SK-N-SH (cell line): ENCODE measurements at regions not wholly inside any gene's neighbourhood (a gene's known extent, or its start where the extent isn't known, plus 50 kb on each side); places are given as distances from the start of the nearest gene placed in this dataset.

Experiments used
- CTCF ChIA-PET: fragments of 300-600, 350-600 bp; formaldehyde crosslinking; extraction: SDS; loops from one replicate; lab custom pipeline; 2021; lab: Yijun Ruan, JAX
- POLR2A ChIA-PET: fragments of 350-600 bp; sonication (Branson Sonifier 250); formaldehyde crosslinking; extraction: SDS; loops from one replicate; lab custom pipeline; 2020; ENCODE audit warnings: antibody characterized with exemption, inconsistent platforms; lab: Yijun Ruan, JAX
- DNase-seq: peaks from one replicate; pipeline ENCODE4 v3.0.0; 2012
- H2AFZ ChIP-seq: fragments of 200-600 bp; sonication (generic); 2 replicates; pipeline ENCODE4 v1.8.1; 2016; ENCODE audit warnings: antibody characterized with exemption, mild to moderate bottlenecking, low read depth
- H3F3A ChIP-seq: fragments of 200-600 bp; sonication (generic); replicated peaks from 2 replicates; pipeline ENCODE3; 2016; ENCODE audit warnings: antibody characterized with exemption, mild to moderate bottlenecking; ENCODE audit not compliant: insufficient read depth
- H3K27ac ChIP-seq, 2 experiments: fragments of 200-500 bp in 1 of 2; fragments of 200-600 bp in 1 of 2; sonication (Bioruptor generic) in 1 of 2; sonication (generic), shearing (Covaris generic) in 1 of 2; 2 replicates each; pipeline versions ENCODE4 v1.5.1 to v1.6.1; 2014 to 2016; ENCODE audit warnings: low read depth in 2 of 2, inconsistent platforms in 1 of 2, low read length in 1 of 2, mild to moderate bottlenecking in 1 of 2, mixed read lengths in 1 of 2
- H3K27me3 ChIP-seq: fragments of 200-600 bp; sonication (generic), shearing (Covaris generic); 2 replicates; pipeline ENCODE4 v1.6.1; 2016; ENCODE audit warnings: mixed run types; ENCODE audit not compliant: insufficient read depth
- H3K36me3 ChIP-seq, 2 experiments: fragments of 200-500 bp in 1 of 2; fragments of 200-600 bp in 1 of 2; sonication (Bioruptor generic) in 1 of 2; sonication (generic) in 1 of 2; replicated peaks in 1 of 2; 2 replicates each; pipeline versions ENCODE3 to v1.5.1; 2014 to 2016; ENCODE audit warnings: low read length in 1 of 2, mild to moderate bottlenecking in 1 of 2; ENCODE audit not compliant: insufficient read depth in 2 of 2, control insufficient read depth in 1 of 2
- H3K4me1 ChIP-seq, 2 experiments: fragments of 200-500 bp in 1 of 2; fragments of 200-600 bp in 1 of 2; sonication (Bioruptor generic) in 1 of 2; sonication (generic), shearing (Covaris generic) in 1 of 2; 2 replicates each; pipeline versions ENCODE4 v1.5.1 to v1.6.1; 2014 to 2016; ENCODE audit warnings: low read depth in 1 of 2, low read length in 1 of 2, mixed run types in 1 of 2; ENCODE audit not compliant: insufficient read depth in 2 of 2, control insufficient read depth in 1 of 2
- H3K4me2 ChIP-seq: fragments of 200-600 bp; sonication (generic), shearing (Covaris generic); 2 replicates; pipeline ENCODE4 v1.6.1; 2017; ENCODE audit warnings: mixed run types
- H3K4me3 ChIP-seq, 2 experiments: fragments of 200-500 bp in 1 of 2; fragments of 200-600 bp in 1 of 2; sonication (Bioruptor generic) in 1 of 2; sonication (generic), shearing (Covaris generic) in 1 of 2; 2 replicates each; pipeline versions ENCODE4 v1.5.1 to v1.8.1; 2014 to 2016; ENCODE audit warnings: low read depth in 2 of 2, inconsistent platforms in 1 of 2, low read length in 1 of 2, mild to moderate bottlenecking in 1 of 2, mixed read lengths in 1 of 2, moderate library complexity in 1 of 2
- H3K79me2 ChIP-seq: fragments of 200-600 bp; sonication (generic); 2 replicates; pipeline ENCODE4 v1.8.1; 2017; ENCODE audit warnings: mild to moderate bottlenecking; ENCODE audit not compliant: insufficient read depth
- H3K9ac ChIP-seq: fragments of 200-600 bp; sonication (generic); 2 replicates; pipeline ENCODE4 v1.6.1; 2017; ENCODE audit warnings: mixed run types
- H3K9me2 ChIP-seq: fragments of 200-600 bp; sonication (generic); 2 replicates; pipeline ENCODE4 v1.6.1; 2017; ENCODE audit warnings: mixed run types
- H3K9me3 ChIP-seq: fragments of 200-600 bp; sonication (generic); 2 replicates; pipeline ENCODE4 v1.6.1; 2017; ENCODE audit warnings: mixed run types, mild to moderate bottlenecking, moderate library complexity
- H4K20me1 ChIP-seq: fragments of 200-600 bp; sonication (generic); 2 replicates; pipeline ENCODE4 v1.6.1; 2017; ENCODE audit warnings: mild to moderate bottlenecking, mixed run types; ENCODE audit not compliant: insufficient read depth
- CTCF ChIP-seq: fragments of 200-600 bp; sonication (generic); IDR thresholded peaks from 2 replicates; pipeline ENCODE4 v1.6.1; 2017; ENCODE audit warnings: antibody characterized with exemption, mild to moderate bottlenecking, moderate library complexity
- FOXJ3 ChIP-seq: sonication (generic); formaldehyde crosslinking; IDR thresholded peaks from 2 replicates; pipeline ENCODE4 v1.5.1; 2020; ENCODE audit warnings: mild to moderate bottlenecking, missing genetic modification reagents
- GABPA ChIP-seq: IDR thresholded peaks from 2 replicates; pipeline ENCODE4 v1.4.0; 2012; ENCODE audit warnings: low read depth, mild to moderate bottlenecking
- GATA2 ChIP-seq: sonication (generic); formaldehyde crosslinking; IDR thresholded peaks from 2 replicates; pipeline ENCODE4 v1.5.0; 2020; ENCODE audit warnings: mild to moderate bottlenecking, missing genetic modification reagents
- IRF3 ChIP-seq: fragments of 150-350 bp; IDR thresholded peaks from 2 replicates; pipeline ENCODE4 v1.6.1; 2016; ENCODE audit warnings: mild to moderate bottlenecking, low read depth, low read length
- JUND ChIP-seq: IDR thresholded peaks from 2 replicates; pipeline ENCODE4 v1.4.0; 2012
- MXI1 ChIP-seq: IDR thresholded peaks from 2 replicates; pipeline ENCODE4 v1.6.1; 2012; ENCODE audit warnings: mild to moderate bottlenecking, low read depth, low read length, improper control_type of control experiment
- NFIC ChIP-seq: IDR thresholded peaks from 2 replicates; pipeline ENCODE4 v1.4.0; 2012; ENCODE audit warnings: borderline replicate concordance
- PBX3 ChIP-seq: IDR thresholded peaks from 2 replicates; pipeline ENCODE4; 2012
- POLR2AphosphoS5 ChIP-seq: IDR thresholded peaks from 2 replicates; pipeline ENCODE4 v1.6.1; 2012; ENCODE audit warnings: low read depth, low read length
- RAD21 ChIP-seq: IDR thresholded peaks from 2 replicates; pipeline ENCODE4 v1.6.1; 2012; ENCODE audit warnings: mild to moderate bottlenecking, low read length
- REST ChIP-seq: IDR thresholded peaks from 2 replicates; pipeline ENCODE4 v1.6.1; 2012; ENCODE audit warnings: mild to moderate bottlenecking, low read depth, low read length, moderate library complexity
- RFX5 ChIP-seq: IDR thresholded peaks from 2 replicates; pipeline ENCODE4 v1.6.1; 2012; ENCODE audit warnings: mild to moderate bottlenecking, improper control_type of control experiment, low read length
- RXRA ChIP-seq: IDR thresholded peaks from 2 replicates; pipeline ENCODE4 v1.4.0; 2012; ENCODE audit warnings: low read depth, mild to moderate bottlenecking, borderline replicate concordance
- SIN3A ChIP-seq: IDR thresholded peaks from 2 replicates; pipeline ENCODE4 v1.6.1; 2012; ENCODE audit warnings: low read depth, mild to moderate bottlenecking, low read length, moderate library complexity, borderline replicate concordance
- SMC3 ChIP-seq: IDR thresholded peaks from 2 replicates; pipeline ENCODE4 v1.6.1; 2012; ENCODE audit warnings: low read depth, low read length, improper control_type of control experiment
- TAF1 ChIP-seq: IDR thresholded peaks from 2 replicates; pipeline ENCODE4 v1.6.1; 2012; ENCODE audit warnings: low read depth, mild to moderate bottlenecking, low read length, moderate library complexity, borderline replicate concordance
- TEAD4 ChIP-seq: IDR thresholded peaks from 2 replicates; pipeline ENCODE4 v1.4.0; 2012; ENCODE audit warnings: mild to moderate bottlenecking, borderline replicate concordance; ENCODE audit not compliant: insufficient read depth
- USF1 ChIP-seq: IDR thresholded peaks from 2 replicates; pipeline ENCODE4 v1.4.0; 2012; ENCODE audit warnings: low read depth, borderline replicate concordance
- USF2 ChIP-seq: fragments of 150-350 bp; IDR thresholded peaks from 2 replicates; pipeline ENCODE4 v1.6.1; 2017; ENCODE audit warnings: antibody characterized with exemption, low read length, low read depth, borderline replicate concordance
- YY1 ChIP-seq: IDR thresholded peaks from 2 replicates; pipeline ENCODE4 v1.4.0; 2012; ENCODE audit warnings: low read depth, mild to moderate bottlenecking
- ZBTB33 ChIP-seq: IDR thresholded peaks from 2 replicates; pipeline ENCODE4 v1.4.0; 2012; ENCODE audit warnings: low read depth, borderline replicate concordance
- WGBS: methylation state at CpG from one replicate; pipeline ENCODE4 v1.1.6; 2017; ENCODE audit warnings: low lambda C conversion rate; 5-methylcytosine and 5-hydroxymethylcytosine counted together

GRCh38 chr20:3339076-3339475 is 68.4 kb downstream of the DNAAF9 start:
- 30% methylated on average over 1 of the region's 1 CpG for WGBS
- DNase-seq = no peak
- H3K27ac ChIP-seq = peak overlapping the region; percentile 29 to 77; a peak in 3 of 4 replicates
- no peaks in the 10 kb centered on the region for H3K9me2 ChIP-seq
- H3K79me2 ChIP-seq = no peaks in the 10 kb centered on the region
- H3F3A ChIP-seq = peaks cover 11% of the 10 kb centered on the region
- H3K9me3 ChIP-seq = no peaks in the 10 kb centered on the region
- H4K20me1 ChIP-seq = no peaks in the 10 kb centered on the region
- no peak overlapping the region for H2AFZ ChIP-seq
- ChIA-PET CTCF (interaction anchor here (1.1 kb wide), 1 partner anchor 224 kb away, joined by 3 read pairs; no protein-coding TSS in a partner anchor), POLR2A (interaction anchor here (0.7 kb wide), 1 partner anchor 129 kb away, joined by 6 read pairs; no protein-coding TSS in a partner anchor)
- H3K4me2 ChIP-seq = no peak overlapping the region; the same call in 1 of the 2 replicates
- no peak overlapping the region for H3K9ac ChIP-seq
- H3K4me1 ChIP-seq = peaks cover 11% of the 10 kb centered on the region in 2 experiments; a peak in 3 of 4 replicates
- peaks cover 5 to 60% of the 10 kb centered on the region in 2 experiments for H3K36me3 ChIP-seq
- H3K27me3 ChIP-seq = no peaks in the 10 kb centered on the region
- H3K4me3 ChIP-seq = no peak overlapping the region
- TF ChIP-seq PBX3 (peak; percentile 74; the same call in 1 of the 2 replicates), ZBTB33 (no peak), MXI1 (no peak), GABPA (no peak), JUND (peak; percentile 33), FOXJ3 (CRISPR knock-in tag) (no peak), RAD21 (no peak), NFIC (no peak), USF2 (no peak), REST (no peak), POLR2AphosphoS5 (no peak), TEAD4 (no peak), IRF3 (no peak), USF1 (no peak), GATA2 (CRISPR knock-in tag) (no peak), TAF1 (no peak), YY1 (no peak), SMC3 (no peak), CTCF (no peak), RFX5 (no peak), SIN3A (no peak), RXRA (no peak)
